ENCODE measurements at regions not wholly inside any gene's neighbourhood (a gene's known extent, or its start where the extent isn't known, plus 50 kb on each side); places are given as distances from the start of the nearest gene placed in this dataset.

DNA sequence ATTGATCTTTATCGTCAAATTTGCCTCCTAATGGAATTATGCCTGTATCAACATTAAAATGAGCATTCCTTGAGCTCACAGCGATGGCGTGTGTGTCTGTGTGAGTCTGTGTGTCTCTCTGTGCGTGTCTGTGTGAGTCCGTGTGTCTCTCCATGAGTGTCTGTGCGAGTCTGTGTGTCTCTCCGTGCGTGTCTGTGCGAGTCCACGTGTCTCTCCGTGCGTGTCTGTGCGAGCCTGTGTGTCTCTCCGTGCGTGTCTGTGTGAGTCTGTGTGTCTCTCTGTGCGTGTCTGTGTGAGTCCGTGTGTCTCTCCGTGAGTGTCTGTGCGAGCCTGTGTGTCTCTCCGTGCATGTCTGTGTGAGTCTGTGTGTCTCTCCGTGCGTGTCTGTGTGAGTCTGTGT lies 326.5 kb upstream of the B3GAT1 start:
- no peaks in the 10 kb centered on the region for H3K9me3 Mint-ChIP-seq
- Histone ChIP-seq H2BK15ac (ENCODE audit: low read depth, low read length) (no peak overlapping the region), H2BK120ac (ENCODE audit: low read depth, low read length, poor library complexity, severe bottlenecking) (no peak overlapping the region), H4K20me1 (ENCODE audit: control insufficient read depth, insufficient read depth, insufficient read length) (no peaks in the 10 kb centered on the region), H2AK5ac (ENCODE audit: insufficient read length, low read length) (no peak overlapping the region), H4K5ac (ENCODE audit: insufficient read length, low read depth, low read length) (no peak overlapping the region), H3K18ac (ENCODE audit: insufficient read length, low read depth, low read length) (no peak overlapping the region), H2BK5ac (ENCODE audit: insufficient read length, low read length) (no peak overlapping the region), H3K79me2 (ENCODE audit: insufficient read depth, low read length) (no peaks in the 10 kb centered on the region), H3T11ph (ENCODE audit: low read length) (no peak overlapping the region), H4K91ac (ENCODE audit: insufficient read length, low read depth, low read length) (no peak overlapping the region), H3K9me3 (ENCODE audit: control insufficient read depth, low read depth, low read length) (no peaks in the 10 kb centered on the region), H4K8ac (replicated peaks; ENCODE audit: insufficient read length, low read depth, low read length) (no peak overlapping the region), H2BK12ac (ENCODE audit: insufficient read length, low read depth, low read length) (no peak overlapping the region), H3K23ac (ENCODE audit: insufficient read length, low read depth, low read length) (no peak overlapping the region), H3K4ac (ENCODE audit: low read depth, low read length) (no peak overlapping the region), H3K14ac (ENCODE audit: insufficient read depth, low read length) (no peak overlapping the region), H3K9ac (ENCODE audit: extremely low read depth, insufficient read length, low read length) (no peak overlapping the region), H3K23me2 (ENCODE audit: insufficient read length, low read depth, low read length, poor library complexity, severe bottlenecking) (no peaks in the 10 kb centered on the region), H3K56ac (ENCODE audit: insufficient read length, low read depth, low read length) (no peak overlapping the region), H3K79me1 (ENCODE audit: insufficient read depth, low read depth, low read length, poor library complexity, severe bottlenecking) (no peaks in the 10 kb centered on the region), H2AFZ (ENCODE audit: low read length) (no peak overlapping the region), H3K4me2 (ENCODE audit: insufficient read depth, insufficient read length, low read length) (no peak overlapping the region), H3K27ac (ENCODE audit: insufficient read length, low read depth, low read length) (no peak overlapping the region), H3K27me3 (ENCODE audit: insufficient read depth, low read length) (no peaks in the 10 kb centered on the region), H2BK20ac (ENCODE audit: low read depth, low read length, poor library complexity, severe bottlenecking) (no peak overlapping the region), H3K4me1 (ENCODE audit: insufficient read depth, low read length) (no peaks in the 10 kb centered on the region)
- no CpG with 5 or more reads among the region's 22 CpGs for WGBS (ENCODE audit: extremely low coverage, insufficient read length, low lambda C conversion rate)
- no peak overlapping the region for H3K4me3 Mint-ChIP-seq
- H3K27me3 Mint-ChIP-seq (ENCODE audit: low read depth) = peaks cover 8% of the 10 kb centered on the region
- TF ChIP-seq, protein P1, sequence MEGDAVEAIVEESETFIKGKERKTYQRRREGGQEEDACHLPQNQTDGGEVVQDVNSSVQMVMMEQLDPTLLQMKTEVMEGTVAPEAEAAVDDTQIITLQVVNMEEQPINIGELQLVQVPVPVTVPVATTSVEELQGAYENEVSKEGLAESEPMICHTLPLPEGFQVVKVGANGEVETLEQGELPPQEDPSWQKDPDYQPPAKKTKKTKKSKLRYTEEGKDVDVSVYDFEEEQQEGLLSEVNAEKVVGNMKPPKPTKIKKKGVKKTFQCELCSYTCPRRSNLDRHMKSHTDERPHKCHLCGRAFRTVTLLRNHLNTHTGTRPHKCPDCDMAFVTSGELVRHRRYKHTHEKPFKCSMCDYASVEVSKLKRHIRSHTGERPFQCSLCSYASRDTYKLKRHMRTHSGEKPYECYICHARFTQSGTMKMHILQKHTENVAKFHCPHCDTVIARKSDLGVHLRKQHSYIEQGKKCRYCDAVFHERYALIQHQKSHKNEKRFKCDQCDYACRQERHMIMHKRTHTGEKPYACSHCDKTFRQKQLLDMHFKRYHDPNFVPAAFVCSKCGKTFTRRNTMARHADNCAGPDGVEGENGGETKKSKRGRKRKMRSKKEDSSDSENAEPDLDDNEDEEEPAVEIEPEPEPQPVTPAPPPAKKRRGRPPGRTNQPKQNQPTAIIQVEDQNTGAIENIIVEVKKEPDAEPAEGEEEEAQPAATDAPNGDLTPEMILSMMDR (conservative IDR thresholded peaks at IDR 0.05) = no peak
- no peak overlapping the region for H3K27ac Mint-ChIP-seq
- peaks cover 7 to 11% of the 10 kb centered on the region in 2 experiments for H3K4me1 Mint-ChIP-seq
- DNase-seq = no peak
- H3K36me3 Mint-ChIP-seq (ENCODE audit: insufficient read depth in 1 of 3, low read depth in 3 of 3) = no peaks in the 10 kb centered on the region
